HEK293 (cell line): ENCODE measurements at regions not wholly inside any gene's neighbourhood (a gene's known extent, or its start where the extent isn't known, plus 50 kb on each side); places are given as distances from the start of the nearest gene placed in this dataset.
A peak's percentile ranks its signal among the peaks of the same experiment; 100 is the strongest.

Experiments used
- CTCF ChIA-PET: fragments of 350-600 bp; formaldehyde crosslinking; extraction: SDS; loops from one replicate; lab custom pipeline; 2021; ENCODE audit warnings: antibody characterized with exemption; lab: Yijun Ruan, JAX
- POLR2A ChIA-PET: fragments of 300-600 bp; formaldehyde crosslinking; extraction: SDS; loops from one replicate; lab custom pipeline; 2020; ENCODE audit warnings: antibody characterized with exemption, inconsistent platforms; lab: Yijun Ruan, JAX
- H3K27ac ChIP-seq: fragments of 200-500 bp; sonication (Bioruptor generic); 2 replicates; pipeline ENCODE4 v1.5.1; 2014; ENCODE audit warnings: low read depth, low read length, control low read depth, inconsistent platforms; ENCODE audit errors: extremely low read depth
- H3K36me3 ChIP-seq, 2 experiments: fragments of 200-500 bp in 1 of 2; sonication (Bioruptor generic) in 1 of 2; 1 replicate in 1 of 2; 2 replicates in 1 of 2; pipeline ENCODE4 v1.5.1; 2014 to 2017; ENCODE audit warnings: inconsistent platforms in 2 of 2, low read length in 2 of 2; ENCODE audit not compliant: control insufficient read depth in 2 of 2, insufficient read depth in 1 of 2
- H3K4me1 ChIP-seq: fragments of 200-500 bp; sonication (Bioruptor generic); 2 replicates; pipeline ENCODE4 v1.5.1; 2014; ENCODE audit warnings: mild to moderate bottlenecking, low read length, inconsistent platforms; ENCODE audit not compliant: control insufficient read depth, insufficient read depth
- H3K4me3 ChIP-seq: 2 replicates; pipeline ENCODE4 v1.5.1; 2011; ENCODE audit warnings: low read depth, mild to moderate bottlenecking, control low read depth, low read length, moderate library complexity
- H3K9me3 ChIP-seq: fragments of 200-500 bp; sonication (Bioruptor generic); 2 replicates; pipeline ENCODE4 v1.5.1; 2014; ENCODE audit warnings: low read depth, low read length, inconsistent platforms; ENCODE audit not compliant: control insufficient read depth, insufficient read depth
- KLF8 ChIP-seq: fragments of 450-650 bp; formaldehyde crosslinking; IDR thresholded peaks from 2 replicates; pipeline ENCODE4 v1.5.1; 2016; ENCODE audit warnings: missing biosample characterization, missing genetic modification characterization
- MEIS1 ChIP-seq: sonication (generic); formaldehyde crosslinking; IDR thresholded peaks from 2 replicates; pipeline ENCODE4 v1.8.1; 2022; ENCODE audit warnings: missing genetic modification reagents, mild to moderate bottlenecking, borderline replicate concordance
- OSR2 ChIP-seq: fragments of 450-650 bp; formaldehyde crosslinking; IDR thresholded peaks from 2 replicates; pipeline ENCODE4 v1.5.1; 2016; ENCODE audit warnings: missing biosample characterization, missing genetic modification characterization
- ZBTB8A ChIP-seq: fragments of 450-650 bp; formaldehyde crosslinking; IDR thresholded peaks from 2 replicates; pipeline ENCODE4 v1.5.1; 2016; ENCODE audit warnings: missing biosample characterization, missing genetic modification characterization
- ZNF132 ChIP-seq: fragments of 450-650 bp; formaldehyde crosslinking; IDR thresholded peaks from 2 replicates; pipeline ENCODE4 v1.5.1; 2017; ENCODE audit warnings: missing biosample characterization, missing genetic modification characterization, borderline replicate concordance
- ZNF169 ChIP-seq: fragments of 450-650 bp; formaldehyde crosslinking; IDR thresholded peaks from 2 replicates; pipeline ENCODE4 v1.5.1; 2016; ENCODE audit warnings: missing biosample characterization, missing genetic modification characterization
- ZNF292 ChIP-seq: fragments of 450-650 bp; formaldehyde crosslinking; IDR thresholded peaks from 2 replicates; pipeline ENCODE4 v1.5.1; 2016; ENCODE audit warnings: low read depth, missing biosample characterization, missing genetic modification characterization, borderline replicate concordance
- ZNF335 ChIP-seq: fragments of 450-650 bp; formaldehyde crosslinking; conservative IDR thresholded peaks from 2 replicates; pipeline ENCODE4 v1.5.1; 2016; ENCODE audit warnings: missing biosample characterization, missing genetic modification characterization
- ZNF426 ChIP-seq: fragments of 450-650 bp; formaldehyde crosslinking; IDR thresholded peaks from 2 replicates; pipeline ENCODE4 v1.5.1; 2017; ENCODE audit warnings: missing biosample characterization, missing genetic modification characterization, mild to moderate bottlenecking, inconsistent platforms, moderate library complexity
- ZNF449 ChIP-seq: fragments of 450-650 bp; formaldehyde crosslinking; IDR thresholded peaks from 2 replicates; pipeline ENCODE4 v1.5.1; 2017; ENCODE audit warnings: missing biosample characterization, mild to moderate bottlenecking, missing genetic modification characterization, moderate library complexity
- ZNF510 ChIP-seq: fragments of 450-650 bp; formaldehyde crosslinking; IDR thresholded peaks from 2 replicates; pipeline ENCODE4 v1.5.1; 2018; ENCODE audit warnings: mild to moderate bottlenecking, missing genetic modification characterization, missing biosample characterization; ENCODE audit not compliant: insufficient replicate concordance
- ZNF513 ChIP-seq: fragments of 450-650 bp; IDR thresholded peaks from 2 replicates; pipeline ENCODE4 v1.5.1; 2018; ENCODE audit warnings: missing biosample characterization, missing genetic modification characterization
- ZNF544 ChIP-seq: fragments of 450-650 bp; formaldehyde crosslinking; IDR thresholded peaks from 2 replicates; pipeline ENCODE4 v1.5.0; 2017; ENCODE audit warnings: missing biosample characterization, missing genetic modification characterization
- ZNF624 ChIP-seq: fragments of 450-650 bp; formaldehyde crosslinking; IDR thresholded peaks from 2 replicates; pipeline ENCODE4 v1.5.1; 2017; ENCODE audit warnings: missing biosample characterization, missing genetic modification characterization
- ZNF660 ChIP-seq: fragments of 450-650 bp; IDR thresholded peaks from 2 replicates; pipeline ENCODE4 v1.5.1; 2018; ENCODE audit warnings: missing biosample characterization, mild to moderate bottlenecking, missing genetic modification characterization
- ZNF777 ChIP-seq: fragments of 450-650 bp; formaldehyde crosslinking; IDR thresholded peaks from 2 replicates; pipeline ENCODE4 v1.5.1; 2017; ENCODE audit warnings: missing biosample characterization, missing genetic modification characterization, borderline replicate concordance
- ZNF843 ChIP-seq: fragments of 450-650 bp; formaldehyde crosslinking; IDR thresholded peaks from 2 replicates; pipeline ENCODE4 v1.5.1; 2016; ENCODE audit warnings: missing biosample characterization, missing genetic modification characterization
- TF ChIP-seq, protein P1 (sequence below): fragments of 450-650 bp; formaldehyde crosslinking; IDR thresholded peaks from 2 replicates; pipeline ENCODE4 v1.5.1; 2016; ENCODE audit warnings: missing biosample characterization, missing genetic modification characterization
- TF ChIP-seq, protein P2 (sequence below): fragments of 450-650 bp; formaldehyde crosslinking; conservative IDR thresholded peaks from 2 replicates; pipeline ENCODE4 v1.5.1; 2016; ENCODE audit warnings: low read depth, missing biosample characterization, missing genetic modification characterization
- TF ChIP-seq, protein P3 (sequence below): fragments of 450-650 bp; formaldehyde crosslinking; IDR thresholded peaks from 2 replicates; pipeline ENCODE4 v1.5.1; 2016; ENCODE audit warnings: missing biosample characterization, missing genetic modification characterization

DNA sequence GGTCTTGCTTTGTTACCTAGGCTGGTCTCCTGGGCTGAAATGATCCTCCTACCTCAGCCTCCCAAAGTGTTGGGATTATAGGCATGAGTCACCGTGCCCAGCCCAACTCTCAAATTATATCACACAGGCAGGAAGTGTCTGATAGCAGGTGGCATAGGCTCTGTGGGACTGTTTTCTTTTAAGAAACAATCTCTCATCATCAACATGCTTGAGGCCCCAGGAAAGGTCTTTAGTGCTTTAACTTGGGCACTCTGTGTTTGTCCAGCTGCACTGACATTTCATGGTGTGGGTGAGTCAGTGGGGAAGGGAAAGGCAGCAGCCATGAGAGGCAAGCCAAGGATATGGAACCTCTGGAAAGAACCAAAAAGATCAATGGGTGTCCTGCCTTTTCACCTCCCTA, 88.1 kb upstream of the TSPAN5 start:
- TF ChIP-seq ZNF510 (tag by site-specific recombination) (no peak), ZNF449 (tag by site-specific recombination) (0 out of 2 replicates have a peak, but pooled peaks have one; percentile 36), ZNF169 (tag by site-specific recombination) (no peak), ZNF132 (tag by site-specific recombination) (no peak)
- TF ChIP-seq, protein P1, sequence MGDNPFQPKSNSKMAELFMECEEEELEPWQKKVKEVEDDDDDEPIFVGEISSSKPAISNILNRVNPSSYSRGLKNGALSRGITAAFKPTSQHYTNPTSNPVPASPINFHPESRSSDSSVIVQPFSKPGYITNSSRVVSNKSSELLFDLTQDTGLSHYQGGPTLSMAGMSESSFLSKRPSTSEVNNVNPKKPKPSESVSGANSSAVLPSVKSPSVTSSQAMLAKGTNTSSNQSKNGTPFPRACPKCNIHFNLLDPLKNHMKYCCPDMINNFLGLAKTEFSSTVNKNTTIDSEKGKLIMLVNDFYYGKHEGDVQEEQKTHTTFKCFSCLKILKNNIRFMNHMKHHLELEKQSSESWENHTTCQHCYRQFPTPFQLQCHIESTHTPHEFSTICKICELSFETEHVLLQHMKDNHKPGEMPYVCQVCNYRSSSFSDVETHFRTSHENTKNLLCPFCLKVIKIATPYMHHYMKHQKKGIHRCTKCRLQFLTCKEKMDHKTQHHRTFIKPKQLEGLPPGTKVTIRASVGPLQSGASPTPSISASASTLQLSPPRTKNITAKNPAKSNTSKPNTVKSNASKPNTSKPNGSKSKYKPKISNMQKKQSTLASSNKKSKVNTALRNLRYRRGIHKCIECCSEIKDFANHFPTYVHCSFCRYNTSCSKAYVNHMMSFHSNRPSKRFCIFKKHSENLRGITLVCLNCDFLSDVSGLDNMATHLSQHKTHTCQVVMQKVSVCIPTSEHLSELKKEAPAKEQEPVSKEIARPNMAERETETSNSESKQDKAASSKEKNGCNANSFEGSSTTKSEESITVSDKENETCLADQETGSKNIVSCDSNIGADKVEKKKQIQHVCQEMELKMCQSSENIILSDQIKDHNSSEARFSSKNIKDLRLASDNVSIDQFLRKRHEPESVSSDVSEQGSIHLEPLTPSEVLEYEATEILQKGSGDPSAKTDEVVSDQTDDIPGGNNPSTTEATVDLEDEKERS: no peak
- TF ChIP-seq, protein P2, sequence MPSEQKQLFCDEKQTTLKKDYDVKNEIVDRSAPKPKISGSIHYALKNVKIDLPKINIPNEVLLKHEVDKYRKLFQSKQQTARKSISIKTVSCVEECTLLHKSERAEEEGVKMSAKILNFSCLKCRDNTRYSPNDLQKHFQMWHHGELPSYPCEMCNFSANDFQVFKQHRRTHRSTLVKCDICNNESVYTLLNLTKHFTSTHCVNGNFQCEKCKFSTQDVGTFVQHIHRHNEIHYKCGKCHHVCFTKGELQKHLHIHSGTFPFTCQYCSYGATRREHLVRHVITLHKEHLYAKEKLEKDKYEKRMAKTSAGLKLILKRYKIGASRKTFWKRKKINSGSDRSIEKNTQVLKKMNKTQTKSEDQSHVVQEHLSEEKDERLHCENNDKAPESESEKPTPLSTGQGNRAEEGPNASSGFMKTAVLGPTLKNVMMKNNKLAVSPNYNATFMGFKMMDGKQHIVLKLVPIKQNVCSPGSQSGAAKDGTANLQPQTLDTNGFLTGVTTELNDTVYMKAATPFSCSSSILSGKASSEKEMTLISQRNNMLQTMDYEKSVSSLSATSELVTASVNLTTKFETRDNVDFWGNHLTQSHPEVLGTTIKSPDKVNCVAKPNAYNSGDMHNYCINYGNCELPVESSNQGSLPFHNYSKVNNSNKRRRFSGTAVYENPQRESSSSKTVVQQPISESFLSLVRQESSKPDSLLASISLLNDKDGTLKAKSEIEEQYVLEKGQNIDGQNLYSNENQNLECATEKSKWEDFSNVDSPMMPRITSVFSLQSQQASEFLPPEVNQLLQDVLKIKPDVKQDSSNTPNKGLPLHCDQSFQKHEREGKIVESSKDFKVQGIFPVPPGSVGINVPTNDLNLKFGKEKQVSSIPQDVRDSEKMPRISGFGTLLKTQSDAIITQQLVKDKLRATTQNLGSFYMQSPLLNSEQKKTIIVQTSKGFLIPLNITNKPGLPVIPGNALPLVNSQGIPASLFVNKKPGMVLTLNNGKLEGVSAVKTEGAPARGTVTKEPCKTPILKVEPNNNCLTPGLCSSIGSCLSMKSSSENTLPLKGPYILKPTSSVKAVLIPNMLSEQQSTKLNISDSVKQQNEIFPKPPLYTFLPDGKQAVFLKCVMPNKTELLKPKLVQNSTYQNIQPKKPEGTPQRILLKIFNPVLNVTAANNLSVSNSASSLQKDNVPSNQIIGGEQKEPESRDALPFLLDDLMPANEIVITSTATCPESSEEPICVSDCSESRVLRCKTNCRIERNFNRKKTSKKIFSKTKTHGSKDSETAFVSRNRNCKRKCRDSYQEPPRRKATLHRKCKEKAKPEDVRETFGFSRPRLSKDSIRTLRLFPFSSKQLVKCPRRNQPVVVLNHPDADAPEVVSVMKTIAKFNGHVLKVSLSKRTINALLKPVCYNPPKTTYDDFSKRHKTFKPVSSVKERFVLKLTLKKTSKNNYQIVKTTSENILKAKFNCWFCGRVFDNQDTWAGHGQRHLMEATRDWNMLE (tag by site-specific recombination): no peak
- ChIA-PET POLR2A (no interaction called here), CTCF (no interaction called here)
- Histone ChIP-seq H3K9me3 (no peaks in the 10 kb centered on the region), H3K4me3 (no peak overlapping the region), H3K36me3 (no peaks in the 10 kb centered on the region), H3K4me1 (no peaks in the 10 kb centered on the region), H3K27ac (no peak overlapping the region)

GRCh38 chr4:98745366-98745765, 87.0 kb upstream of the TSPAN5 start:
- Histone ChIP-seq H3K9me3 (no peaks in the 10 kb centered on the region), H3K27ac (no peak overlapping the region)
- POLR2A ChIA-PET: no interaction called here
- TF ChIP-seq ZNF777 (no peak), ZNF544 (tag by site-specific recombination) (no peak), ZBTB8A (tag by site-specific recombination) (no peak), ZNF335 (tag by site-specific recombination) (no peak), ZNF624 (tag by site-specific recombination) (no peak), ZNF426 (tag by site-specific recombination) (no peak), ZNF513 (tag by site-specific recombination) (no peak), ZNF292 (tag by site-specific recombination) (no peak), ZNF660 (tag by site-specific recombination) (no peak), ZNF843 (tag by site-specific recombination) (no peak), KLF8 (tag by site-specific recombination) (no peak), MEIS1 (CRISPR knock-in tag) (no peak), OSR2 (tag by site-specific recombination) (no peak)
- TF ChIP-seq, protein P3, sequence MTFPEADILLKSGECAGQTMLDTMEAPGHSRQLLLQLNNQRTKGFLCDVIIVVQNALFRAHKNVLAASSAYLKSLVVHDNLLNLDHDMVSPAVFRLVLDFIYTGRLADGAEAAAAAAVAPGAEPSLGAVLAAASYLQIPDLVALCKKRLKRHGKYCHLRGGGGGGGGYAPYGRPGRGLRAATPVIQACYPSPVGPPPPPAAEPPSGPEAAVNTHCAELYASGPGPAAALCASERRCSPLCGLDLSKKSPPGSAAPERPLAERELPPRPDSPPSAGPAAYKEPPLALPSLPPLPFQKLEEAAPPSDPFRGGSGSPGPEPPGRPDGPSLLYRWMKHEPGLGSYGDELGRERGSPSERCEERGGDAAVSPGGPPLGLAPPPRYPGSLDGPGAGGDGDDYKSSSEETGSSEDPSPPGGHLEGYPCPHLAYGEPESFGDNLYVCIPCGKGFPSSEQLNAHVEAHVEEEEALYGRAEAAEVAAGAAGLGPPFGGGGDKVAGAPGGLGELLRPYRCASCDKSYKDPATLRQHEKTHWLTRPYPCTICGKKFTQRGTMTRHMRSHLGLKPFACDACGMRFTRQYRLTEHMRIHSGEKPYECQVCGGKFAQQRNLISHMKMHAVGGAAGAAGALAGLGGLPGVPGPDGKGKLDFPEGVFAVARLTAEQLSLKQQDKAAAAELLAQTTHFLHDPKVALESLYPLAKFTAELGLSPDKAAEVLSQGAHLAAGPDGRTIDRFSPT (tag by site-specific recombination): no peak
- TF ChIP-seq, all 188 proteins: peak for 0
- no peak overlapping the region for H3K4me3 ChIP-seq
- no peaks in the 10 kb centered on the region for H3K4me1 ChIP-seq
- H3K36me3 ChIP-seq: no peaks in the 10 kb centered on the region
- CTCF ChIA-PET: interaction anchor here (0.6 to 1.5 kb wide), 3 partner anchors 11 to 278 kb away, joined by 3 to 5 read pairs (median 3); no protein-coding TSS in a partner anchor
